Mammary epithelial cell (primary cell): ENCODE measurements at regions not wholly inside any gene's neighbourhood (a gene's known extent, or its start where the extent isn't known, plus 50 kb on each side); places are given as distances from the start of the nearest gene placed in this dataset.

Source experiments
- EZH2 ChIP-seq: IDR thresholded peaks from 2 replicates; pipeline ENCODE4 v1.6.1; 2012; ENCODE audit warnings: low read length, inconsistent platforms, borderline replicate concordance
- TF ChIP-seq, protein P1 (sequence below), 2 donors: IDR thresholded peaks in 1 of 2; conservative IDR thresholded peaks in 1 of 2; 2 replicates each; pipeline ENCODE4 v1.5.1; 2011 to 2012; ENCODE audit warnings: inconsistent platforms in 2 of 2, low read length in 2 of 2, mild to moderate bottlenecking in 2 of 2, control low read depth in 1 of 2, low read depth in 1 of 2; ENCODE audit not compliant: insufficient read depth in 1 of 2; ENCODE audit errors: extremely low read depth in 1 of 2

DNA sequence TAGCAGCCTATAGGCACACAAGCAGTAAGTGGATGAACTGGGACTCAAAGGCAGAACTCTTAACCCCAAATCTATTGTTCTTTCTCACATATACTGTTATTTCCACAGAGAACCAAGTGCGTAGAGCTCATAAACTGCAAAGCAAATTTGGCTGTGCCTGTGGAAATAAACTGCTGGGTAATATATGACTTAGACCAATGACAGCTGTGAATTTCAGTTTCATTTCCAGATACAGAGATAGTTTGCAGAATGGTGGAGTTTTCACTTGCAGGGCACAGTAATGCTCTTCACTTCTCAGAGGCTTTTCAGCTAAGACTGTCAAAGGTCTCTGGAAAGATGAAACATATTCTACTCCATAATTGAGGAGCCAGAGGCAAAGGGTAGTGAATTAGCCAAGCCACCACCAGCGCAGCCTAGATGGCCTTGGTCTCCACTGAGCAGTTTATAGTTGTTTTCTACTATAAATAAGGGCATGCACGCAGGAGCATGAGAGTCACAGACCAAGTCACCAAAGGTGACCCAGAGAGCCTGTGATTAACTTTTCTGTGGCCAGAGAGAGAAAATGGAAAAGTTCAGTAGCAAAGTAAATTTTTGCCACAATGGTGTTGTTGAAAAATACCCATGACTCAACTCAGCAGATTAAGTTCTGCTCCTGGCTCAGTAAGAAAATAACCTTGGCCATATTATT, 180.7 kb upstream of the GRM7 start:
- TF ChIP-seq, protein P1, sequence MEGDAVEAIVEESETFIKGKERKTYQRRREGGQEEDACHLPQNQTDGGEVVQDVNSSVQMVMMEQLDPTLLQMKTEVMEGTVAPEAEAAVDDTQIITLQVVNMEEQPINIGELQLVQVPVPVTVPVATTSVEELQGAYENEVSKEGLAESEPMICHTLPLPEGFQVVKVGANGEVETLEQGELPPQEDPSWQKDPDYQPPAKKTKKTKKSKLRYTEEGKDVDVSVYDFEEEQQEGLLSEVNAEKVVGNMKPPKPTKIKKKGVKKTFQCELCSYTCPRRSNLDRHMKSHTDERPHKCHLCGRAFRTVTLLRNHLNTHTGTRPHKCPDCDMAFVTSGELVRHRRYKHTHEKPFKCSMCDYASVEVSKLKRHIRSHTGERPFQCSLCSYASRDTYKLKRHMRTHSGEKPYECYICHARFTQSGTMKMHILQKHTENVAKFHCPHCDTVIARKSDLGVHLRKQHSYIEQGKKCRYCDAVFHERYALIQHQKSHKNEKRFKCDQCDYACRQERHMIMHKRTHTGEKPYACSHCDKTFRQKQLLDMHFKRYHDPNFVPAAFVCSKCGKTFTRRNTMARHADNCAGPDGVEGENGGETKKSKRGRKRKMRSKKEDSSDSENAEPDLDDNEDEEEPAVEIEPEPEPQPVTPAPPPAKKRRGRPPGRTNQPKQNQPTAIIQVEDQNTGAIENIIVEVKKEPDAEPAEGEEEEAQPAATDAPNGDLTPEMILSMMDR (conservative IDR thresholded peaks at IDR 0.05 in 1 of 2, IDR thresholded peaks at IDR 0.05 in 1 of 2; ENCODE audit: extremely low read depth in 1 of 2, insufficient read depth in 1 of 2, low read depth in 1 of 2, low read length in 2 of 2): no peak
- TF ChIP-seq EZH2: no peak
